ENCODE measurements at regions not wholly inside any gene's neighbourhood (a gene's known extent, or its start where the extent isn't known, plus 50 kb on each side); places are given as distances from the start of the nearest gene placed in this dataset.

- no peak for DNase-seq (ENCODE audit: low spot score)
- Mint-ChIP-seq H3K4me3 (ENCODE audit: unreplicated experiment) (no peak overlapping the region), H3K4me1 (ENCODE audit: low read depth) (no peaks in the 10 kb centered on the region), H3K27ac (ENCODE audit: unreplicated experiment) (no peak overlapping the region), H3K9me3 (ENCODE audit: low read depth) (peaks cover 3% of the 10 kb centered on the region), H3K27me3 (ENCODE audit: low read depth) (no peaks in the 10 kb centered on the region), H3K36me3 (ENCODE audit: low read depth) (no peaks in the 10 kb centered on the region)
- TF ChIP-seq, protein P1, sequence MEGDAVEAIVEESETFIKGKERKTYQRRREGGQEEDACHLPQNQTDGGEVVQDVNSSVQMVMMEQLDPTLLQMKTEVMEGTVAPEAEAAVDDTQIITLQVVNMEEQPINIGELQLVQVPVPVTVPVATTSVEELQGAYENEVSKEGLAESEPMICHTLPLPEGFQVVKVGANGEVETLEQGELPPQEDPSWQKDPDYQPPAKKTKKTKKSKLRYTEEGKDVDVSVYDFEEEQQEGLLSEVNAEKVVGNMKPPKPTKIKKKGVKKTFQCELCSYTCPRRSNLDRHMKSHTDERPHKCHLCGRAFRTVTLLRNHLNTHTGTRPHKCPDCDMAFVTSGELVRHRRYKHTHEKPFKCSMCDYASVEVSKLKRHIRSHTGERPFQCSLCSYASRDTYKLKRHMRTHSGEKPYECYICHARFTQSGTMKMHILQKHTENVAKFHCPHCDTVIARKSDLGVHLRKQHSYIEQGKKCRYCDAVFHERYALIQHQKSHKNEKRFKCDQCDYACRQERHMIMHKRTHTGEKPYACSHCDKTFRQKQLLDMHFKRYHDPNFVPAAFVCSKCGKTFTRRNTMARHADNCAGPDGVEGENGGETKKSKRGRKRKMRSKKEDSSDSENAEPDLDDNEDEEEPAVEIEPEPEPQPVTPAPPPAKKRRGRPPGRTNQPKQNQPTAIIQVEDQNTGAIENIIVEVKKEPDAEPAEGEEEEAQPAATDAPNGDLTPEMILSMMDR (IDR thresholded peaks at IDR 0.05), result no peak
Observed at GRCh38 chr17:10976401-10976800, 138.5 kb upstream of the PIRT start.

GRCh38 chr17:10968007-10968406 is 130.1 kb upstream of the PIRT start:
- Mint-ChIP-seq H3K4me3 (ENCODE audit: unreplicated experiment) (no peak overlapping the region), H3K27ac (ENCODE audit: unreplicated experiment) (no peak overlapping the region), H3K4me1 (ENCODE audit: low read depth) (no peaks in the 10 kb centered on the region), H3K36me3 (ENCODE audit: low read depth) (no peaks in the 10 kb centered on the region), H3K9me3 (ENCODE audit: low read depth) (peaks cover 16% of the 10 kb centered on the region), H3K27me3 (ENCODE audit: low read depth) (no peaks in the 10 kb centered on the region)
- TF ChIP-seq, protein P1 (IDR thresholded peaks at IDR 0.05), result no peak
- DNase-seq (ENCODE audit: low spot score), result no peak

- no peak overlapping the region for H3K4me3 Mint-ChIP-seq (ENCODE audit: unreplicated experiment)
- H3K36me3 Mint-ChIP-seq (ENCODE audit: low read depth), result no peaks in the 10 kb centered on the region
- H3K4me1 Mint-ChIP-seq (ENCODE audit: low read depth), result no peaks in the 10 kb centered on the region
- H3K27me3 Mint-ChIP-seq (ENCODE audit: low read depth), result no peaks in the 10 kb centered on the region
- peaks cover 15% of the 10 kb centered on the region for H3K9me3 Mint-ChIP-seq (ENCODE audit: low read depth)
- no peak for DNase-seq (ENCODE audit: low spot score)
- TF ChIP-seq, protein P1 (IDR thresholded peaks at IDR 0.05), result no peak
- no peak overlapping the region for H3K27ac Mint-ChIP-seq (ENCODE audit: unreplicated experiment)
Observed at GRCh38 chr17:10956821-10957220, 118.9 kb upstream of the PIRT start.

GRCh38 chr17:10944819-10945218 is 106.9 kb upstream of the PIRT start:
- TF ChIP-seq, protein P1 (IDR thresholded peaks at IDR 0.05), result no peak
- no peak for DNase-seq (ENCODE audit: low spot score)
- H3K36me3 Mint-ChIP-seq (ENCODE audit: low read depth), result no peaks in the 10 kb centered on the region
- H3K4me3 Mint-ChIP-seq (ENCODE audit: unreplicated experiment), result no peak overlapping the region
- H3K27ac Mint-ChIP-seq (ENCODE audit: unreplicated experiment), result no peak overlapping the region
- H3K9me3 Mint-ChIP-seq (ENCODE audit: low read depth), result peaks cover 4% of the 10 kb centered on the region
- H3K4me1 Mint-ChIP-seq (ENCODE audit: low read depth), result no peaks in the 10 kb centered on the region
- peaks cover 3% of the 10 kb centered on the region for H3K27me3 Mint-ChIP-seq (ENCODE audit: low read depth)

DNA sequence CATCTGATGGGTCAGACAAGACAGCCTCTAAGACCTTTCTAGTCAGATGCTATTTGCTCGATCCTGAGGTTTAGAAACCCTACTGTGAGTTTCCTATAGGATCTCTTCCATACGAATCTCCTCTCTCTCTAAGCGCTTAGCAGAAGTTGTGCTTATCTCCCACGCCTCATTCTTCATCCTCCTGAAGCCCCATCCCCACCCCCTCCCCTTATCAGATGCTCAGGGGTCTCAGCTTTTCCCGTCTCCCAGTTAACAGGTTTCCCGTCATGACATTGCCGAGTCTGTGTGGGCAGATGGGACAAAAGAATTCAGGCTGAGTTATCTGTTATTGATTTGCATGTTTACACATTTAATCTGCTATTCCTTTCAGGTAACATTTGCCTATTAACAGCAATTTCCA is 99.0 kb upstream of the PIRT start:
- TF ChIP-seq, protein P1 (IDR thresholded peaks at IDR 0.05), result no peak
- DNase-seq (ENCODE audit: low spot score), result no peak
- H3K4me3 Mint-ChIP-seq (ENCODE audit: unreplicated experiment), result no peak overlapping the region
- H3K9me3 Mint-ChIP-seq (ENCODE audit: low read depth), result peaks cover 2% of the 10 kb centered on the region
- H3K4me1 Mint-ChIP-seq (ENCODE audit: low read depth), result no peaks in the 10 kb centered on the region
- H3K27ac Mint-ChIP-seq (ENCODE audit: unreplicated experiment), result no peak overlapping the region
- H3K27me3 Mint-ChIP-seq (ENCODE audit: low read depth), result no peaks in the 10 kb centered on the region
- H3K36me3 Mint-ChIP-seq (ENCODE audit: low read depth), result no peaks in the 10 kb centered on the region
